H9 (cell line): ENCODE measurements at regions not wholly inside any gene's neighbourhood (a gene's known extent, or its start where the extent isn't known, plus 50 kb on each side); places are given as distances from the start of the nearest gene placed in this dataset.

Experiments
- DNase-seq: peaks from one replicate; pipeline ENCODE4 v3.0.0-alpha.2; 2017
- H2AFZ ChIP-seq: one replicate; pipeline ENCODE4 v1.6.1; 2013; ENCODE audit warnings: mild to moderate bottlenecking, low read length, control low read depth, moderate library complexity
- H2AK5ac ChIP-seq: 2 replicates; pipeline ENCODE4 v1.6.1; 2013; ENCODE audit warnings: low read length, control low read depth, mixed read lengths; ENCODE audit not compliant: insufficient read length
- H2BK120ac ChIP-seq: one replicate; pipeline ENCODE4 v1.6.1; 2013; ENCODE audit warnings: low read depth, mild to moderate bottlenecking, low read length, control low read depth, inconsistent platforms; ENCODE audit not compliant: poor library complexity, severe bottlenecking
- H2BK12ac ChIP-seq: 2 replicates; pipeline ENCODE4 v1.6.1; 2013; ENCODE audit warnings: low read length, control low read depth, mixed read lengths, low read depth; ENCODE audit not compliant: insufficient read length
- H2BK15ac ChIP-seq: 2 replicates; pipeline ENCODE4 v1.6.1; 2013; ENCODE audit warnings: low read depth, low read length, control low read depth
- H2BK20ac ChIP-seq: one replicate; pipeline ENCODE4 v1.6.1; 2013; ENCODE audit warnings: low read depth, mild to moderate bottlenecking, low read length, control low read depth, inconsistent platforms; ENCODE audit not compliant: poor library complexity, severe bottlenecking
- H2BK5ac ChIP-seq: 2 replicates; pipeline ENCODE4 v1.6.1; 2013; ENCODE audit warnings: low read length, control low read depth, mixed read lengths; ENCODE audit not compliant: insufficient read length
- H3K14ac ChIP-seq: 2 replicates; pipeline ENCODE4 v1.6.1; 2013; ENCODE audit warnings: low read length, control low read depth; ENCODE audit not compliant: insufficient read depth
- H3K18ac ChIP-seq: 2 replicates; pipeline ENCODE4 v1.6.1; 2013; ENCODE audit warnings: low read depth, mild to moderate bottlenecking, mixed read lengths, low read length, control low read depth; ENCODE audit not compliant: insufficient read length
- H3K23ac ChIP-seq: 2 replicates; pipeline ENCODE4 v1.6.1; 2013; ENCODE audit warnings: low read length, control low read depth, mixed read lengths, low read depth; ENCODE audit not compliant: insufficient read length
- H3K23me2 ChIP-seq: 2 replicates; pipeline ENCODE4 v1.6.1; 2013; ENCODE audit warnings: low read depth, mild to moderate bottlenecking, mixed read lengths, low read length, control low read depth; ENCODE audit not compliant: insufficient read length, poor library complexity, severe bottlenecking
- H3K27ac ChIP-seq: 2 replicates; pipeline ENCODE4 v1.5.1; 2013; ENCODE audit warnings: low read length, control low read depth, mixed read lengths, low read depth; ENCODE audit not compliant: insufficient read length
- H3K27me3 ChIP-seq: 2 replicates; pipeline ENCODE4 v1.6.1; 2013; ENCODE audit warnings: low read length, control low read depth, inconsistent platforms; ENCODE audit not compliant: insufficient read depth
- H3K4ac ChIP-seq: 2 replicates; pipeline ENCODE4 v1.6.1; 2013; ENCODE audit warnings: low read depth, mild to moderate bottlenecking, control low read depth, inconsistent platforms, low read length, moderate library complexity
- H3K4me1 ChIP-seq: 2 replicates; pipeline ENCODE4 v1.6.1; 2013; ENCODE audit warnings: low read length, control low read depth, inconsistent platforms; ENCODE audit not compliant: insufficient read depth
- H3K4me2 ChIP-seq: 2 replicates; pipeline ENCODE4 v1.6.1; 2013; ENCODE audit warnings: low read length, control low read depth, mixed read lengths; ENCODE audit not compliant: insufficient read length, insufficient read depth
- H3K56ac ChIP-seq: 2 replicates; pipeline ENCODE4 v1.6.1; 2013; ENCODE audit warnings: low read depth, mild to moderate bottlenecking, mixed read lengths, low read length, control low read depth; ENCODE audit not compliant: insufficient read length
- H3K79me1 ChIP-seq: 2 replicates; pipeline ENCODE4 v1.6.1; 2013; ENCODE audit warnings: low read depth, mild to moderate bottlenecking, moderate library complexity, low read length, control low read depth, inconsistent platforms; ENCODE audit not compliant: insufficient read depth, poor library complexity, severe bottlenecking
- H3K79me2 ChIP-seq: 2 replicates; pipeline ENCODE4 v1.6.1; 2013; ENCODE audit warnings: low read length, control low read depth, inconsistent platforms; ENCODE audit not compliant: insufficient read depth
- H3K9ac ChIP-seq: 2 replicates; pipeline ENCODE4 v1.6.1; 2013; ENCODE audit warnings: low read length, control low read depth, mixed read lengths; ENCODE audit not compliant: insufficient read length; ENCODE audit errors: extremely low read depth
- H3K9me3 ChIP-seq: one replicate; pipeline ENCODE4 v1.6.1; 2013; ENCODE audit warnings: low read depth, low read length, inconsistent platforms; ENCODE audit not compliant: control insufficient read depth
- H3T11ph ChIP-seq: one replicate; pipeline ENCODE4 v1.6.1; 2013; ENCODE audit warnings: mild to moderate bottlenecking, low read length, control low read depth, inconsistent platforms
- H4K20me1 ChIP-seq: one replicate; pipeline ENCODE4 v1.6.1; 2013; ENCODE audit not compliant: control insufficient read depth, insufficient read length, insufficient read depth
- H4K5ac ChIP-seq: 2 replicates; pipeline ENCODE4 v1.6.1; 2013; ENCODE audit warnings: low read depth, mild to moderate bottlenecking, mixed read lengths, low read length, control low read depth; ENCODE audit not compliant: insufficient read length
- H4K8ac ChIP-seq: replicated peaks from 2 replicates; pipeline ENCODE4 v1.6.1; 2013; ENCODE audit warnings: low read length, control low read depth, mixed read lengths, low read depth; ENCODE audit not compliant: insufficient read length
- H4K91ac ChIP-seq: 2 replicates; pipeline ENCODE4 v1.6.1; 2013; ENCODE audit warnings: low read depth, mild to moderate bottlenecking, moderate library complexity, mixed read lengths, low read length, control low read depth; ENCODE audit not compliant: insufficient read length
- H3K27ac Mint-ChIP-seq, 3 experiments: 2 replicates in 2 of 3; 3 replicates in 1 of 3; pipeline ENCODE4 v1.8.0; 2020 to 2021; ENCODE audit warnings: mixed read lengths in 3 of 3, mild to moderate bottlenecking in 1 of 3, moderate library complexity in 1 of 3
- H3K27me3 Mint-ChIP-seq: 2 replicates; pipeline ENCODE4 v1.8.0; 2021; ENCODE audit warnings: low read depth, mild to moderate bottlenecking, moderate library complexity, mixed read lengths
- H3K36me3 Mint-ChIP-seq, 3 experiments: 2 replicates in 2 of 3; 3 replicates in 1 of 3; pipeline ENCODE4 v1.8.0; 2020 to 2021; ENCODE audit warnings: low read depth in 3 of 3, mixed read lengths in 3 of 3; ENCODE audit not compliant: insufficient read depth in 1 of 3
- H3K4me1 Mint-ChIP-seq, 2 experiments: 2 replicates each; pipeline ENCODE4 v1.8.0; 2020; ENCODE audit warnings: mixed read lengths in 2 of 2
- H3K4me3 Mint-ChIP-seq, 2 experiments: 2 replicates in 1 of 2; 3 replicates in 1 of 2; pipeline ENCODE4 v1.8.0; 2020 to 2021; ENCODE audit warnings: mild to moderate bottlenecking in 2 of 2, mixed read lengths in 2 of 2, moderate library complexity in 1 of 2
- H3K9me3 Mint-ChIP-seq, 2 experiments: 2 replicates in 1 of 2; 3 replicates in 1 of 2; pipeline ENCODE4 v1.8.0; 2020; ENCODE audit warnings: mild to moderate bottlenecking in 2 of 2, mixed read lengths in 2 of 2, moderate library complexity in 1 of 2
- CTCF ChIP-seq: fragments of 200-600 bp; sonication (generic); conservative IDR thresholded peaks from 3 replicates; pipeline ENCODE4 v1.8.0; 2021; ENCODE audit warnings: antibody characterized with exemption, mild to moderate bottlenecking
- WGBS: extraction: QIAGEN DNeasy Blood & Tissue Kit; methylation state at CpG from one replicate; pipeline ENCODE4 v1.1.7; 2013; ENCODE audit warnings: missing lambda C conversion rate, low lambda C conversion rate, mixed read lengths; ENCODE audit not compliant: insufficient read length; ENCODE audit errors: extremely low coverage; 5-methylcytosine and 5-hydroxymethylcytosine counted together

GRCh38 chr1:217109928-217110327, 386.7 kb upstream of the ESRRG start:
- no CpG with 5 or more reads among the region's 1 CpG for WGBS
- no peak overlapping the region for H3K4me3 Mint-ChIP-seq
- no peaks in the 10 kb centered on the region for H3K27me3 ChIP-seq
- H3K27ac ChIP-seq = no peak overlapping the region
- no peak overlapping the region for H2BK20ac ChIP-seq
- H3K23ac ChIP-seq = no peak overlapping the region
- no peak overlapping the region for H2AK5ac ChIP-seq
- no peak overlapping the region for H3T11ph ChIP-seq
- no peak overlapping the region for H2BK120ac ChIP-seq
- no peak overlapping the region for H2AFZ ChIP-seq
- no peaks in the 10 kb centered on the region for H3K36me3 Mint-ChIP-seq
- H4K5ac ChIP-seq = no peak overlapping the region
- no peak overlapping the region for H2BK15ac ChIP-seq
- no peak overlapping the region for H3K9ac ChIP-seq
- no peak overlapping the region for H3K18ac ChIP-seq
- no peaks in the 10 kb centered on the region for H3K4me1 ChIP-seq
- no peaks in the 10 kb centered on the region for H3K9me3 ChIP-seq
- H3K56ac ChIP-seq = no peak overlapping the region
- H3K14ac ChIP-seq = no peak overlapping the region
- H3K27me3 Mint-ChIP-seq = peaks cover 12% of the 10 kb centered on the region
- H3K79me2 ChIP-seq = no peaks in the 10 kb centered on the region
- no peak for TF ChIP-seq CTCF
- no peak overlapping the region for H2BK12ac ChIP-seq
- no peaks in the 10 kb centered on the region for H3K79me1 ChIP-seq
- H3K27ac Mint-ChIP-seq = no peak overlapping the region
- no peak overlapping the region for H3K4me2 ChIP-seq
- H4K20me1 ChIP-seq = no peaks in the 10 kb centered on the region
- H4K91ac ChIP-seq = no peak overlapping the region
- no peak overlapping the region for H3K4ac ChIP-seq
- no peaks in the 10 kb centered on the region for H3K4me1 Mint-ChIP-seq
- H3K23me2 ChIP-seq = no peaks in the 10 kb centered on the region
- no peak overlapping the region for H4K8ac ChIP-seq
- no peak for DNase-seq
- H3K9me3 Mint-ChIP-seq = no peaks in the 10 kb centered on the region
- no peak overlapping the region for H2BK5ac ChIP-seq
